Upper lobe of left lung (tissue), 6 donors: ENCODE measurements at regions not wholly inside any gene's neighbourhood (a gene's known extent, or its start where the extent isn't known, plus 50 kb on each side); places are given as distances from the start of the nearest gene placed in this dataset.

Experiments
- ATAC-seq, 2 donors: fragments of 200-7000 bp; cut with Tn5 transposase; one replicate each; pipeline ENCODE4 v1.9.1; 2022; ENCODE audit warnings: mild to moderate bottlenecking in 2 of 2, moderate library complexity in 2 of 2; ENCODE audit not compliant: low FRiP score in 2 of 2
- DNase-seq, 2 donors: peaks; one replicate each; pipeline ENCODE4 v3.0.0-alpha.2; 2019 to 2020
- H3K27ac ChIP-seq, 4 donors: fragments of 200-600 bp; sonication (generic); one replicate each; pipeline ENCODE4 v1.5.1; 2016 to 2019
- H3K27me3 ChIP-seq, 4 donors: fragments of 200-600 bp; sonication (generic); one replicate each; pipeline ENCODE4 v1.5.1; 2017 to 2019
- H3K36me3 ChIP-seq, 4 donors: fragments of 200-600 bp; sonication (generic); one replicate each; pipeline ENCODE4 v1.5.1; 2016 to 2019
- H3K4me1 ChIP-seq, 4 donors: fragments of 200-600 bp; sonication (generic); one replicate each; pipeline ENCODE4 v1.5.1; 2018 to 2019
- H3K4me3 ChIP-seq, 4 donors: fragments of 200-600 bp; sonication (generic); one replicate each; pipeline ENCODE4 v1.5.1; 2017 to 2019; ENCODE audit warnings: mild to moderate bottlenecking in 2 of 4, moderate library complexity in 1 of 4
- H3K9me3 ChIP-seq, 4 donors: fragments of 200-600 bp; sonication (generic); one replicate each; pipeline ENCODE4 v1.5.1; 2018 to 2019
- CTCF ChIP-seq, 6 experiments: fragments of 450-650 bp in 4 of 6; fragments of 200-600 bp in 2 of 6; sonication (generic) in 2 of 6; IDR thresholded peaks; one replicate each; pipeline ENCODE4 v1.5.1; 2016 to 2019; ENCODE audit warnings: antibody characterized with exemption in 6 of 6
- EP300 ChIP-seq, 4 donors: sonication (generic); formaldehyde crosslinking; IDR thresholded peaks; one replicate each; pipeline ENCODE4 v1.5.1; 2017; ENCODE audit warnings: antibody characterized with exemption in 4 of 4, control low read depth in 2 of 4
- POLR2A ChIP-seq, 4 donors: fragments of 450-650 bp; IDR thresholded peaks; one replicate each; pipeline ENCODE4 v1.5.1; 2016 to 2017; ENCODE audit warnings: antibody characterized with exemption in 4 of 4, mild to moderate bottlenecking in 2 of 4
- POLR2AphosphoS5 ChIP-seq, 2 donors: sonication (generic); formaldehyde crosslinking; IDR thresholded peaks; one replicate each; pipeline ENCODE4 v1.5.1; 2017; ENCODE audit warnings: antibody characterized with exemption in 2 of 2
- WGBS, 2 donors: methylation state at CpG; one replicate each; pipeline ENCODE4 v1.1.5; 2017 to 2018; 5-methylcytosine and 5-hydroxymethylcytosine counted together
- donor health status: DM: no; HTN: no; CAD: no; lungs with moderate emphysema.
- donor health status: DM: no; HTN: yes; CAD: no; lungs with severe emphysema.

- no peak overlapping the region for H3K4me3 ChIP-seq
- TF ChIP-seq POLR2AphosphoS5 (IDR thresholded peaks at IDR 0.05) (no peak), CTCF (IDR thresholded peaks at IDR 0.05) (no peak), EP300 (IDR thresholded peaks at IDR 0.05) (no peak), POLR2A (IDR thresholded peaks at IDR 0.05) (no peak)
- no peak for ATAC-seq
Observed at GRCh38 chr11:27938011-27938410, 169.9 kb downstream of the KIF18A start.

GRCh38 chr11:27934830-27935145 lies 173.2 kb downstream of the KIF18A start:
- WGBS, 2 donors = 84 to 85% methylated on average over 7 of the region's 7 CpGs
- DNase-seq (no peak), ATAC-seq (peak in 1 of 2 donors; percentile 66)
- Histone ChIP-seq H3K36me3 (no peaks in the 10 kb centered on the region), H3K4me1 (no peaks in the 10 kb centered on the region), H3K27me3 (no peaks in the 10 kb centered on the region), H3K27ac (no peak overlapping the region), H3K9me3 (no peaks in the 10 kb centered on the region), H3K4me3 (no peak overlapping the region)
- TF ChIP-seq POLR2AphosphoS5 (IDR thresholded peaks at IDR 0.05) = no peak
- TF ChIP-seq CTCF (IDR thresholded peaks at IDR 0.05) = no peak
- no peak for TF ChIP-seq EP300 (IDR thresholded peaks at IDR 0.05)
- TF ChIP-seq POLR2A (IDR thresholded peaks at IDR 0.05) = no peak

More at GRCh38 chr11:27938011-27938410, 169.9 kb downstream of the KIF18A start:
- Histone ChIP-seq H3K36me3 (no peaks in the 10 kb centered on the region), H3K27me3 (no peaks in the 10 kb centered on the region), H3K4me1 (no peaks in the 10 kb centered on the region), H3K27ac (no peak overlapping the region), H3K9me3 (no peaks in the 10 kb centered on the region)
- no peak for DNase-seq
- 77 to 78% methylated on average over 4 of the region's 4 CpGs for WGBS, 2 donors

- Histone ChIP-seq H3K27ac (no peak overlapping the region), H3K27me3 (no peaks in the 10 kb centered on the region), H3K4me3 (no peak overlapping the region), H3K4me1 (no peaks in the 10 kb centered on the region), H3K36me3 (no peaks in the 10 kb centered on the region), H3K9me3 (no peaks in the 10 kb centered on the region)
- ATAC-seq = no peak
- WGBS, 2 donors = 83 to 88% methylated on average over 13 of the region's 13 CpGs
- peak in 1 of 2 donors; percentile 6 for DNase-seq
- no peak for TF ChIP-seq CTCF (IDR thresholded peaks at IDR 0.05)
- TF ChIP-seq EP300 (IDR thresholded peaks at IDR 0.05) = no peak
- TF ChIP-seq POLR2AphosphoS5 (IDR thresholded peaks at IDR 0.05) = no peak
- no peak for TF ChIP-seq POLR2A (IDR thresholded peaks at IDR 0.05)
Observed at GRCh38 chr11:27933992-27934829, 173.7 kb downstream of the KIF18A start.

- WGBS, 2 donors = 61 to 77% methylated on average over 1 of the region's 1 CpG
- no peak for ATAC-seq
Observed at GRCh38 chr11:27931770-27932169, 176.2 kb downstream of the KIF18A start.

More at GRCh38 chr11:27931770-27932169, 176.2 kb downstream of the KIF18A start:
- Histone ChIP-seq H3K4me3 (no peak overlapping the region), H3K27me3 (no peaks in the 10 kb centered on the region), H3K4me1 (no peaks in the 10 kb centered on the region), H3K27ac (no peak overlapping the region), H3K36me3 (no peaks in the 10 kb centered on the region), H3K9me3 (no peaks in the 10 kb centered on the region)
- no peak for DNase-seq
- no peak for TF ChIP-seq EP300 (IDR thresholded peaks at IDR 0.05)
- no peak for TF ChIP-seq POLR2AphosphoS5 (IDR thresholded peaks at IDR 0.05)
- TF ChIP-seq CTCF (IDR thresholded peaks at IDR 0.05) = no peak
- no peak for TF ChIP-seq POLR2A (IDR thresholded peaks at IDR 0.05)
